Fibroblast of lung (primary cell): ENCODE measurements at regions not wholly inside any gene's neighbourhood (a gene's known extent, or its start where the extent isn't known, plus 50 kb on each side); places are given as distances from the start of the nearest gene placed in this dataset.

ENCODE experiments used
- DNase-seq, 2 donors: peaks; one replicate each; pipeline versions ENCODE4 v3.0.0 to v3.0.0-alpha.2; 2010; ENCODE audit warnings: low read depth in 2 of 2
- H2AFZ ChIP-seq: 2 replicates; pipeline ENCODE4 v1.5.1; 2012; ENCODE audit warnings: low read length, control low read depth, inconsistent platforms
- H3K27ac ChIP-seq: 2 replicates; pipeline ENCODE4 v1.5.1; 2011; ENCODE audit warnings: low read length, control low read depth; ENCODE audit not compliant: insufficient read depth
- H3K27me3 ChIP-seq: 2 replicates; pipeline ENCODE4 v1.5.1; 2011; ENCODE audit warnings: mild to moderate bottlenecking, low read length; ENCODE audit not compliant: control insufficient read depth, insufficient read depth
- H3K36me3 ChIP-seq: 2 replicates; pipeline ENCODE4 v1.5.1; 2011; ENCODE audit warnings: low read length; ENCODE audit not compliant: control insufficient read depth, insufficient read depth
- H3K4me1 ChIP-seq: 2 replicates; pipeline ENCODE4 v1.5.1; 2011; ENCODE audit warnings: low read length; ENCODE audit not compliant: control insufficient read depth, insufficient read depth; ENCODE audit errors: extremely low read depth
- H3K4me2 ChIP-seq: 2 replicates; pipeline ENCODE4 v1.5.1; 2011; ENCODE audit warnings: low read length, control low read depth; ENCODE audit not compliant: insufficient read depth; ENCODE audit errors: extremely low read depth
- H3K4me3 ChIP-seq, 4 experiments: fragments of 200-600 bp in 1 of 4; sonication (generic) in 1 of 4; replicated peaks in 1 of 4; 2 replicates each; pipeline ENCODE4 v1.5.1; 2011 to 2016; ENCODE audit warnings: low read length in 4 of 4, low read depth in 3 of 4, mild to moderate bottlenecking in 3 of 4, control low read depth in 2 of 4, inconsistent platforms in 1 of 4, mixed read lengths in 1 of 4; ENCODE audit not compliant: insufficient read depth in 1 of 4; ENCODE audit errors: control extremely low read depth in 1 of 4
- H3K79me2 ChIP-seq: 2 replicates; pipeline ENCODE4 v1.5.1; 2012; ENCODE audit warnings: mild to moderate bottlenecking, low read length, inconsistent platforms; ENCODE audit not compliant: control insufficient read depth, insufficient read depth
- H3K9ac ChIP-seq: 2 replicates; pipeline ENCODE4 v1.5.1; 2011; ENCODE audit warnings: mild to moderate bottlenecking, low read length, control low read depth; ENCODE audit not compliant: insufficient read depth
- H3K9me3 ChIP-seq: 2 replicates; pipeline ENCODE4 v1.5.1; 2012; ENCODE audit warnings: low read depth, low read length; ENCODE audit not compliant: control insufficient read depth, insufficient read depth
- H4K20me1 ChIP-seq: 2 replicates; pipeline ENCODE4 v1.5.1; 2011; ENCODE audit warnings: low read length; ENCODE audit not compliant: control insufficient read depth, insufficient read depth; ENCODE audit errors: extremely low read depth
- EZH2 ChIP-seq: IDR thresholded peaks from 2 replicates; pipeline ENCODE4 v1.5.1; 2012; ENCODE audit warnings: low read length, control low read depth, mild to moderate bottlenecking; ENCODE audit errors: missing control alignments
- TF ChIP-seq, protein P1 (sequence below), 2 donors: IDR thresholded peaks in 1 of 2; conservative IDR thresholded peaks in 1 of 2; 1 replicate in 1 of 2; 2 replicates in 1 of 2; pipeline ENCODE4 v1.5.1; 2011 to 2012; ENCODE audit warnings: low read length in 2 of 2, control low read depth in 1 of 2, inconsistent platforms in 1 of 2, low read depth in 1 of 2, mild to moderate bottlenecking in 1 of 2

GRCh38 chr10:89115876-89116627 lies 91.1 kb downstream of the CH25H start:
- no peak overlapping the region for H3K4me2 ChIP-seq
- DNase-seq = peak; percentile 51 to 79
- no peak overlapping the region for H3K4me3 ChIP-seq
- H3K27ac ChIP-seq = no peak overlapping the region
- no peaks in the 10 kb centered on the region for H3K4me1 ChIP-seq
- H3K27me3 ChIP-seq = no peaks in the 10 kb centered on the region
- TF ChIP-seq, protein P1, sequence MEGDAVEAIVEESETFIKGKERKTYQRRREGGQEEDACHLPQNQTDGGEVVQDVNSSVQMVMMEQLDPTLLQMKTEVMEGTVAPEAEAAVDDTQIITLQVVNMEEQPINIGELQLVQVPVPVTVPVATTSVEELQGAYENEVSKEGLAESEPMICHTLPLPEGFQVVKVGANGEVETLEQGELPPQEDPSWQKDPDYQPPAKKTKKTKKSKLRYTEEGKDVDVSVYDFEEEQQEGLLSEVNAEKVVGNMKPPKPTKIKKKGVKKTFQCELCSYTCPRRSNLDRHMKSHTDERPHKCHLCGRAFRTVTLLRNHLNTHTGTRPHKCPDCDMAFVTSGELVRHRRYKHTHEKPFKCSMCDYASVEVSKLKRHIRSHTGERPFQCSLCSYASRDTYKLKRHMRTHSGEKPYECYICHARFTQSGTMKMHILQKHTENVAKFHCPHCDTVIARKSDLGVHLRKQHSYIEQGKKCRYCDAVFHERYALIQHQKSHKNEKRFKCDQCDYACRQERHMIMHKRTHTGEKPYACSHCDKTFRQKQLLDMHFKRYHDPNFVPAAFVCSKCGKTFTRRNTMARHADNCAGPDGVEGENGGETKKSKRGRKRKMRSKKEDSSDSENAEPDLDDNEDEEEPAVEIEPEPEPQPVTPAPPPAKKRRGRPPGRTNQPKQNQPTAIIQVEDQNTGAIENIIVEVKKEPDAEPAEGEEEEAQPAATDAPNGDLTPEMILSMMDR (conservative IDR thresholded peaks at IDR 0.05 in 1 of 2, IDR thresholded peaks at IDR 0.05 in 1 of 2; ENCODE audit: low read depth in 1 of 2, low read length in 2 of 2) = no peak
- no peak for TF ChIP-seq EZH2
- H3K9ac ChIP-seq = no peak overlapping the region
- H4K20me1 ChIP-seq = no peaks in the 10 kb centered on the region
- no peaks in the 10 kb centered on the region for H3K36me3 ChIP-seq
- no peak overlapping the region for H2AFZ ChIP-seq
- H3K9me3 ChIP-seq = no peaks in the 10 kb centered on the region
- H3K79me2 ChIP-seq = no peaks in the 10 kb centered on the region

DNA sequence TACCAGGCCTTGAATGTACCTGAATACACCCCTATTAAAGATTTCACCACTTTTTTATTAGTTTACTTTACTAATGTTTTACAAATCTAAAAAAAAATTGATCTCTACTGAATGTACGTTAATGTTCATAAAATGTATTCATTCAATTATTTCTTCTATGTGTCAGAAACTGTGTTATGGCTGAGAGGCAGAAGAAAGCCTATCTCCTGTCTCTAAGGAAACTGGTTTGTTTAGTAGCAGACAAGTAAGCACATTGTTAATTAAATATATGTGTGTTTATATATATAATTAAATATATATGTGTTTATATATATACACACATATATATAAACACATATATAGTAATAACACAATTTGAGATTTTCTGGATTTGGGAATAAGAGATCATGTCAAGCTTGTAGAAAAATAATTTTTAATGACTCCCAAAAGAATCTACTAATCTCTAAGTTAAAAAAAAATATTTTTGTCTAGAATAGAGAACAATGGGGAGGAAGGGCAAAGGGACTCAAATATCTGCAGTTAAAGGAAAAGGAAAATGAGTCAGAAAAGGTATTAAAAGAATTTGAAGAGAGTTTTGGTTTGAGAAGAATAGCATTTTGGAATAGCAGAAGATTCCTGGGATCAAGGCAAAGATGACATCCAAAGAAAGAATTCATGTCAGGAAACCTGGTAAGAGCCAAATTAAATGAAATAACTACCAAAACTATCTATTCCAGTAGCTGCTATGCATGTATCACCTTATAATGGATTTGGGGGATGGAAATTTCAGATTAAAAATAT lies 92.1 kb downstream of the CH25H start:
- Histone ChIP-seq H2AFZ (no peak overlapping the region), H3K9ac (no peak overlapping the region), H3K4me3 (no peak overlapping the region), H4K20me1 (no peaks in the 10 kb centered on the region), H3K27me3 (no peaks in the 10 kb centered on the region), H3K9me3 (no peaks in the 10 kb centered on the region), H3K79me2 (no peaks in the 10 kb centered on the region), H3K4me1 (no peaks in the 10 kb centered on the region), H3K27ac (no peak overlapping the region), H3K4me2 (no peak overlapping the region), H3K36me3 (no peaks in the 10 kb centered on the region)
- DNase-seq = peak in 1 of 2 donors; percentile 57
- TF ChIP-seq EZH2 = no peak
- TF ChIP-seq, protein P1 (conservative IDR thresholded peaks at IDR 0.05 in 1 of 2, IDR thresholded peaks at IDR 0.05 in 1 of 2; ENCODE audit: low read depth in 1 of 2, low read length in 2 of 2) = no peak

- H4K20me1 ChIP-seq = no peaks in the 10 kb centered on the region
- H3K4me3 ChIP-seq = no peak overlapping the region
- no peak overlapping the region for H3K9ac ChIP-seq
- TF ChIP-seq EZH2 = no peak
- TF ChIP-seq, protein P1 (conservative IDR thresholded peaks at IDR 0.05 in 1 of 2, IDR thresholded peaks at IDR 0.05 in 1 of 2; ENCODE audit: low read depth in 1 of 2, low read length in 2 of 2) = no peak
- H3K4me2 ChIP-seq = no peak overlapping the region
- no peaks in the 10 kb centered on the region for H3K79me2 ChIP-seq
- DNase-seq = peak in 1 of 2 donors; percentile 58
- H3K4me1 ChIP-seq = peaks cover 6% of the 10 kb centered on the region
- peak overlapping the region; percentile 21 for H2AFZ ChIP-seq
- no peaks in the 10 kb centered on the region for H3K27me3 ChIP-seq
- no peak overlapping the region for H3K27ac ChIP-seq
- no peaks in the 10 kb centered on the region for H3K9me3 ChIP-seq
- no peaks in the 10 kb centered on the region for H3K36me3 ChIP-seq
Measured at GRCh38 chr10:89102735-89103134, 104.4 kb downstream of the CH25H start.
